Hematopoietic multipotent progenitor cell treated with erythropoietin and hydrocortisone succinate and interleukin-3 and kit ligand, for 15 days (in vitro differentiated cells): ENCODE measurements at regions not wholly inside any gene's neighbourhood (a gene's known extent, or its start where the extent isn't known, plus 50 kb on each side); places are given as distances from the start of the nearest gene placed in this dataset.
"Not testable (repeated sequence)": the region's sequence is repeated elsewhere in the genome, so short reads cannot be mapped to it uniquely, and the experiment has no call there.

Source experiments
- DNase-seq: peaks from one replicate; pipeline ENCODE4 v3.0.0-alpha.2; 2015; ENCODE audit warnings: low spot score

DNA sequence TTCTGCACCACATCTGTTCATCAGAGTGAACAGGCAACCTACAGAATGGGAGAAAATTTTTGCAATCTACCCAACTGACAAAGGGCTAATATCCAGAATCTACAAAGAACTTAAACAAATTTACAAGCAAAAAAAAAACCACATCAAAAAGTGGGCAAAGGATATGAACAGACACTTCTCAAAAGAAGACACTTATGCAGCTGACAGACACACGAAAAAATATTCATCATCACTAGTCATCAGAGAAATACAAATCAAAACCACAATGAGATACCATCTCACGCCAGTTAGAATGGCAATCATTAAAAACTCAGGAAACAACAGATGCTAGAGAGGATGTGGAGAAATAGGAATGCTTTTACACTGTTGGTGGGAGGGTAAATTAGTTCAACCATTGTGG lies 59.1 kb upstream of the UBE2E2 start:
- not testable (repeated sequence) for DNase-seq

DNA sequence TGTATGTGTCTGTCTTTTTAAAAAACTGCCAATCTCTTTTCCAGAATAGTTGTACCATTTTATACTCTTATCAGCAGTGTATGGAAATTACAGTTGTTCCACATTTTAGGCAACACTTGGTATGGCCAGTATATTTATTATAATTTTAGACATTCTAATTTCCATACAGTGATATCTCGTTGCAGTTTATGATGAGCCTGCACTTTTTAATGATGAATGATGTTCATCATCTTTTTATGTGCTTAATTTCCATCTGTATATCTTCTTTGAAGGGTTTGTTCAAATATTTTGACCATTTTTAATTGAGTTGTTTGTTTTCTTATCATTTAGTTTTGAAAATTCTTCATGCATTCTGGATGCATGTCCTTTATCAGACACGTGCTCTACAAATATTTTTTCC lies 57.0 kb upstream of the UBE2E2 start:
- DNase-seq, result no peak

DNA sequence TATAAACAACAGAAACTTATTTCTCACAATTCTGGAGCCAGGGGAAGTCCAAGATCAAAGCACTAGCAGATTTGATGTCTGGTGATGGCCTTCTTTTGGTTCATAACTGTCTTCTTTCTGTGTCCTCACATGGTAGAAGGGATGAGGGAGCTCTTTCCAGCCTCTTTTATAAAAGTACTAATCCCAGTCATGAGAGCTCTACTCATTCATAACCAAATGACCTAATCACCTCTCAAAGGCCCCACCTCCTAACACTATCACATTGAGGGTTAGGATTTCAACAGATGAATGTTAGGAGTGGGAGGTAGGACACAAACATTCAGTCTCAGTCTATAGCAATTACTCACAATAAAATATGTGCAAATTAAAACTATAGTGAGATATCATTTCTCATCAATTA lies 50.1 kb upstream of the UBE2E2 start:
- no peak for DNase-seq
